ENCODE measurements at regions not wholly inside any gene's neighbourhood (a gene's known extent, or its start where the extent isn't known, plus 50 kb on each side); places are given as distances from the start of the nearest gene placed in this dataset.

- DNase-seq: no peak
These were observed 456.3 kb upstream of the SGCD start for GRCh38 chr5:155870636-155871035.

- DNase-seq: no peak
These were observed 455.3 kb upstream of the SGCD start for GRCh38 chr5:155871623-155872022.

- DNase-seq: no peak
These were observed 454.2 kb upstream of the SGCD start for GRCh38 chr5:155872629-155873220.

GRCh38 chr5:155878991-155879575 is 447.9 kb upstream of the SGCD start:
- DNase-seq: no peak

- no peak for DNase-seq
These were observed 442.9 kb upstream of the SGCD start for GRCh38 chr5:155884041-155884440.

GRCh38 chr5:155885199-155885598 is 441.8 kb upstream of the SGCD start:
- no peak for DNase-seq

GRCh38 chr5:155886311-155887031 is 440.5 kb upstream of the SGCD start:
- no peak for DNase-seq

GRCh38 chr5:155895484-155895883 is 431.5 kb upstream of the SGCD start:
- DNase-seq: no peak

- no peak for DNase-seq
These were observed 429.2 kb upstream of the SGCD start for GRCh38 chr5:155897761-155898160.

- DNase-seq: no peak
These were observed 428.7 kb upstream of the SGCD start for GRCh38 chr5:155898284-155898683.

GRCh38 chr5:155903791-155904190 is 423.2 kb upstream of the SGCD start:
- DNase-seq: no peak

GRCh38 chr5:155905364-155905763 is 421.6 kb upstream of the SGCD start:
- no peak for DNase-seq

GRCh38 chr5:155906046-155906445 is 420.9 kb upstream of the SGCD start:
- no peak for DNase-seq

- no peak for DNase-seq
These were observed 418.4 kb upstream of the SGCD start for GRCh38 chr5:155908543-155908942.

- DNase-seq: no peak
These were observed 414.7 kb upstream of the SGCD start for GRCh38 chr5:155912291-155912690.

- no peak for DNase-seq
These were observed 412.2 kb upstream of the SGCD start for GRCh38 chr5:155914766-155915165.

GRCh38 chr5:155915601-155916000 is 411.4 kb upstream of the SGCD start:
- no peak for DNase-seq

- no peak for DNase-seq
These were observed 407.8 kb upstream of the SGCD start for GRCh38 chr5:155919126-155919525.

GRCh38 chr5:155919725-155920124 is 407.2 kb upstream of the SGCD start:
- DNase-seq: no peak

- DNase-seq: no peak
These were observed 405.3 kb upstream of the SGCD start for GRCh38 chr5:155921621-155922020.

- no peak for DNase-seq
These were observed 403.2 kb upstream of the SGCD start for GRCh38 chr5:155923784-155924183.

- DNase-seq: no peak
These were observed 400.9 kb upstream of the SGCD start for GRCh38 chr5:155926031-155926430.

- no peak for DNase-seq
These were observed 400.2 kb upstream of the SGCD start for GRCh38 chr5:155926766-155927165.

GRCh38 chr5:155929112-155929511 is 397.9 kb upstream of the SGCD start:
- no peak for DNase-seq

GRCh38 chr5:155934964-155935363 is 392.0 kb upstream of the SGCD start:
- DNase-seq: no peak
